MCF 10A (cell line): ENCODE measurements at regions not wholly inside any gene's neighbourhood (a gene's known extent, or its start where the extent isn't known, plus 50 kb on each side); places are given as distances from the start of the nearest gene placed in this dataset.

Experiments used
- BruUV-seq: library from RNA; stranded (reverse); fragments of 400-500 nt; replicated peaks from 2 replicates; lab custom pipeline; 2021; lab: Mats Ljungman, UMichigan
- CTCF ChIA-PET: fragments of 300-600 bp; sonication (Branson Sonifier 250); formaldehyde crosslinking; extraction: SDS; loops from one replicate; lab custom pipeline; 2021; ENCODE audit warnings: antibody characterized with exemption, inconsistent platforms; lab: Yijun Ruan, JAX
- POLR2A ChIA-PET: fragments of 300-600, 350-650 bp; sonication (Branson Sonifier 250); formaldehyde crosslinking; extraction: SDS; loops from one replicate; lab custom pipeline; 2020; ENCODE audit warnings: antibody characterized with exemption, inconsistent platforms; lab: Yijun Ruan, JAX
- DNase-seq: peaks from one replicate; pipeline ENCODE4 v3.0.0-alpha.2; 2018; ENCODE audit not compliant: unreplicated experiment
- H3K27ac Mint-ChIP-seq: one replicate; pipeline ENCODE4 v1.8.0; 2022; ENCODE audit warnings: mild to moderate bottlenecking, low read depth, mixed read lengths; ENCODE audit not compliant: unreplicated experiment
- H3K27me3 Mint-ChIP-seq: one replicate; pipeline ENCODE4 v1.8.0; 2022; ENCODE audit warnings: mixed read lengths; ENCODE audit not compliant: insufficient read depth, unreplicated experiment
- H3K36me3 Mint-ChIP-seq: one replicate; pipeline ENCODE4 v1.8.0; 2022; ENCODE audit warnings: mild to moderate bottlenecking, moderate library complexity, mixed read lengths; ENCODE audit not compliant: insufficient read depth, unreplicated experiment
- H3K4me1 Mint-ChIP-seq: one replicate; pipeline ENCODE4 v1.8.0; 2022; ENCODE audit warnings: mixed read lengths; ENCODE audit not compliant: insufficient read depth, unreplicated experiment
- H3K4me3 Mint-ChIP-seq: one replicate; pipeline ENCODE4 v1.8.0; 2022; ENCODE audit warnings: mild to moderate bottlenecking, moderate library complexity, mixed read lengths; ENCODE audit not compliant: unreplicated experiment
- H3K9me3 Mint-ChIP-seq: one replicate; pipeline ENCODE4 v1.8.0; 2022; ENCODE audit warnings: mixed read lengths; ENCODE audit not compliant: unreplicated experiment
- CTCF ChIP-seq: fragments of 200-600 bp; IDR thresholded peaks from one replicate; pipeline ENCODE4 v1.8.0; 2022; ENCODE audit warnings: antibody characterized with exemption, mild to moderate bottlenecking; ENCODE audit not compliant: unreplicated experiment
- intact Hi-C: fragments of 100-400 bp; cut with micrococcal nuclease; formaldehyde crosslinking; loops from 2 replicates; pipeline ENCODE4 v1.14.1; 2022

GRCh38 chr4:96483308-96484030, 643.6 kb downstream of the PDHA2 start:
- Mint-ChIP-seq H3K27ac (no peak overlapping the region), H3K9me3 (no peaks in the 10 kb centered on the region), H3K36me3 (peaks cover 6% of the 10 kb centered on the region), H3K4me3 (no peak overlapping the region), H3K27me3 (no peaks in the 10 kb centered on the region), H3K4me1 (no peaks in the 10 kb centered on the region)
- CTCF ChIA-PET = interaction anchor here (0.5 to 1.5 kb wide), 3 partner anchors 15 to 287 kb away, joined by 3 to 5 read pairs (median 3); no protein-coding TSS in a partner anchor
- intact Hi-C loops = no loop called here
- POLR2A ChIA-PET = no interaction called here
- BruUV-seq = no TSS peak
- no peak for DNase-seq
- TF ChIP-seq CTCF = no peak

- intact Hi-C loops = no loop called here
- no peaks in the 10 kb centered on the region for H3K4me1 Mint-ChIP-seq
- POLR2A ChIA-PET = interaction anchor here (0.7 to 0.9 kb wide), 2 partner anchors 14 to 685 kb away, joined by 3 to 4 read pairs; no protein-coding TSS in a partner anchor
- H3K4me3 Mint-ChIP-seq = no peak overlapping the region
- TF ChIP-seq CTCF = no peak
- H3K27ac Mint-ChIP-seq = no peak overlapping the region
- no TSS peak for BruUV-seq
- H3K36me3 Mint-ChIP-seq = peaks cover 1% of the 10 kb centered on the region
- DNase-seq = peak; percentile 20
- no peaks in the 10 kb centered on the region for H3K27me3 Mint-ChIP-seq
- no peaks in the 10 kb centered on the region for H3K9me3 Mint-ChIP-seq
- CTCF ChIA-PET = interaction anchor here (0.6 kb wide), 1 partner anchor 939 kb away, joined by 5 read pairs; no protein-coding TSS in a partner anchor
These were observed 646.7 kb downstream of the PDHA2 start for GRCh38 chr4:96486563-96486962.

- Mint-ChIP-seq H3K36me3 (no peaks in the 10 kb centered on the region), H3K27ac (no peak overlapping the region), H3K27me3 (no peaks in the 10 kb centered on the region), H3K4me3 (no peak overlapping the region), H3K4me1 (no peaks in the 10 kb centered on the region), H3K9me3 (peaks cover 9% of the 10 kb centered on the region)
- ChIA-PET CTCF (interaction anchor here (0.7 kb wide), 1 partner anchor 270 kb away, joined by 3 read pairs; no protein-coding TSS in a partner anchor), POLR2A (no interaction called here)
- BruUV-seq = no TSS peak
- no peak for DNase-seq
- TF ChIP-seq CTCF = no peak
- intact Hi-C loops = no loop called here
These were observed 657.7 kb downstream of the PDHA2 start for GRCh38 chr4:96497621-96498020.

- Mint-ChIP-seq H3K36me3 (no peaks in the 10 kb centered on the region), H3K27ac (peak overlapping the region; percentile 0), H3K4me3 (no peak overlapping the region), H3K9me3 (no peaks in the 10 kb centered on the region), H3K27me3 (no peaks in the 10 kb centered on the region), H3K4me1 (no peaks in the 10 kb centered on the region)
- ChIA-PET CTCF (interaction anchor here (0.6 to 0.8 kb wide), 2 partner anchors 994 to 1465 kb away, joined by 3 read pairs; no protein-coding TSS in a partner anchor), POLR2A (no interaction called here)
- no peak for TF ChIP-seq CTCF
- intact Hi-C loops = no loop called here
- no TSS peak for BruUV-seq
- DNase-seq = no peak
These were observed 664.5 kb downstream of the PDHA2 start for GRCh38 chr4:96504386-96504785.
